ENCODE measurements at regions not wholly inside any gene's neighbourhood (a gene's known extent, or its start where the extent isn't known, plus 50 kb on each side); places are given as distances from the start of the nearest gene placed in this dataset.

DNA sequence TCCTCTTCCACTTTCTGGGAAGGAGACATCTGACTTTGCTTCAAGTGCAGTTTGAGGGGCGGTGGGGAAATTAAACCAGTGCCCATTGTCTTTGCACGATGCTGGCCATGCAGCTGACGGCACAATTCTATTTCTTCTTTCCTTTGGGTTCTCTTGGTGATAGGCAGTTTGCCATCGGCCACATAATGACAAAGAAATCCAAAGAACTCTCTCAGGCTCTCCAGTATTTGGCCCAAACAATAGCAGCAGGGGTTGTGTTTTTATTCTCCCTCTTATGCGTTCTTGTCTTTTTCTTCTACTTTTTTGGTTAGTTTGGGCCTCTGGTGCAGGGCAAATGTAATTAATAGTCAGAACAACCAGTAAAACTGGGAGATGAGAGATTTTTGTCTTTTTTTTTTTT, 147.0 kb downstream of the EMX2 start:
- WGBS, 2 donors: 48 to 57% methylated on average over 5 of the region's 5 CpGs
- Histone ChIP-seq H3K4me1 (peaks cover 0 to 7% (median 5%) of the 10 kb centered on the region in 3 donors), H3K36me3 (no peaks in the 10 kb centered on the region), H3K27me3 (peaks cover 0 to 20% (median 0%) of the 10 kb centered on the region in 4 donors), H3K9me3 (no peaks in the 10 kb centered on the region), H3K4me3 (no peak overlapping the region), H3K27ac (no peak overlapping the region)
- no peak for DNase-seq
- TF ChIP-seq, protein P1, sequence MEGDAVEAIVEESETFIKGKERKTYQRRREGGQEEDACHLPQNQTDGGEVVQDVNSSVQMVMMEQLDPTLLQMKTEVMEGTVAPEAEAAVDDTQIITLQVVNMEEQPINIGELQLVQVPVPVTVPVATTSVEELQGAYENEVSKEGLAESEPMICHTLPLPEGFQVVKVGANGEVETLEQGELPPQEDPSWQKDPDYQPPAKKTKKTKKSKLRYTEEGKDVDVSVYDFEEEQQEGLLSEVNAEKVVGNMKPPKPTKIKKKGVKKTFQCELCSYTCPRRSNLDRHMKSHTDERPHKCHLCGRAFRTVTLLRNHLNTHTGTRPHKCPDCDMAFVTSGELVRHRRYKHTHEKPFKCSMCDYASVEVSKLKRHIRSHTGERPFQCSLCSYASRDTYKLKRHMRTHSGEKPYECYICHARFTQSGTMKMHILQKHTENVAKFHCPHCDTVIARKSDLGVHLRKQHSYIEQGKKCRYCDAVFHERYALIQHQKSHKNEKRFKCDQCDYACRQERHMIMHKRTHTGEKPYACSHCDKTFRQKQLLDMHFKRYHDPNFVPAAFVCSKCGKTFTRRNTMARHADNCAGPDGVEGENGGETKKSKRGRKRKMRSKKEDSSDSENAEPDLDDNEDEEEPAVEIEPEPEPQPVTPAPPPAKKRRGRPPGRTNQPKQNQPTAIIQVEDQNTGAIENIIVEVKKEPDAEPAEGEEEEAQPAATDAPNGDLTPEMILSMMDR (IDR thresholded peaks at IDR 0.05): no peak
- TF ChIP-seq POLR2A (IDR thresholded peaks at IDR 0.05): no peak
- intact Hi-C loops (cut with DNase I): no loop called here

DNA sequence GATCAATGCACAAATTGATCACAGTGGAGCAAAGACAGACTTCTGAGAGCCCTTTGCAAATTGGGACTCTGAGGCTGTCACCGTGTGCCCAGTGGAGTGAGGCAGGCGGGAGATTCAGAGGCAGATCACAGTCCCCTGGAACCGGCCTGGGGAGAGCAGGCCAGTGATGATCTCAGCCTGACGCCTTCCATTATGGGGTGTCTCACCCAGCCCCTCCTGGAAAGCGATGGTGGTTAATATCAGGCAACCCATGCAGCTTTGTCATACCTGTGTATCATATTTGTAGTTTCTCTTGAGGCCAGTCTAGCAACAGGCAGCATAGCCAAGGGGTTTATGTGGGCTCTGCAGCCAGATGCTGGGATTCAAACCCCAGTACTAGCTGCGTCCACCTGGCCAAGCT, 147.8 kb downstream of the EMX2 start:
- peaks cover 0 to 26% (median 0%) of the 10 kb centered on the region in 4 donors for H3K27me3 ChIP-seq
- WGBS, 2 donors: 71 to 77% methylated on average over 5 to 6 of the region's 6 CpGs

DNA sequence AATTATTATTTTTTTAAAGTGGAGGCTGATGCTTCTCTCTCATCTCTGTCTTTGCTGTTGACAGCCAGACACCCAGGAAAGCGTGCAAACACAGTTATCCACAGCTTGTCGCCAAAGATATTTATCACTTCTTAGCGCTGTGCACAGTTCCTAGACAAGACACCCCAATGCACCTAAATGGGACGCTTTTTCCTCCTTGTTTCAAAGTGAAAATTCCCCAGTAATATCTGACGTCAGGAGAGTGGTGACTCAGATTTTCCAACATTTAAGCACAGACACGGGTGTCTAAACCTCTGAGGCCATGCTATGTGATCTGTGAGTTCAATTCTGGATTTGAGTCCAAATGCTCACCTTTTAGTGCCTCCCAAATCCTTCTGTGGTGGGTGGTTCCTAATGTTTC, 151.6 kb downstream of the EMX2 start:
- no peaks in the 10 kb centered on the region for H3K36me3 ChIP-seq
- DNase-seq: no peak
- WGBS, 2 donors: 67 to 71% methylated on average over 5 to 6 of the region's 6 CpGs
- no peak overlapping the region for H3K27ac ChIP-seq
- H3K4me1 ChIP-seq: no peaks in the 10 kb centered on the region
- intact Hi-C loops (cut with DNase I): no loop called here
- no peak for TF ChIP-seq POLR2A (IDR thresholded peaks at IDR 0.05)
- TF ChIP-seq, protein P1 (IDR thresholded peaks at IDR 0.05): no peak
- no peaks in the 10 kb centered on the region for H3K9me3 ChIP-seq
- H3K4me3 ChIP-seq: no peak overlapping the region
- H3K27me3 ChIP-seq: peaks cover 0 to 18% (median 0%) of the 10 kb centered on the region in 4 donors

More for the DNA sequence above, 147.8 kb downstream of the EMX2 start:
- H3K4me1 ChIP-seq: no peaks in the 10 kb centered on the region
- intact Hi-C loops (cut with DNase I): no loop called here
- no peak for DNase-seq
- no peak overlapping the region for H3K27ac ChIP-seq
- H3K36me3 ChIP-seq: no peaks in the 10 kb centered on the region
- H3K9me3 ChIP-seq: no peaks in the 10 kb centered on the region
- H3K4me3 ChIP-seq: no peak overlapping the region
- TF ChIP-seq, protein P1 (IDR thresholded peaks at IDR 0.05): no peak
- TF ChIP-seq POLR2A (IDR thresholded peaks at IDR 0.05): no peak

DNA sequence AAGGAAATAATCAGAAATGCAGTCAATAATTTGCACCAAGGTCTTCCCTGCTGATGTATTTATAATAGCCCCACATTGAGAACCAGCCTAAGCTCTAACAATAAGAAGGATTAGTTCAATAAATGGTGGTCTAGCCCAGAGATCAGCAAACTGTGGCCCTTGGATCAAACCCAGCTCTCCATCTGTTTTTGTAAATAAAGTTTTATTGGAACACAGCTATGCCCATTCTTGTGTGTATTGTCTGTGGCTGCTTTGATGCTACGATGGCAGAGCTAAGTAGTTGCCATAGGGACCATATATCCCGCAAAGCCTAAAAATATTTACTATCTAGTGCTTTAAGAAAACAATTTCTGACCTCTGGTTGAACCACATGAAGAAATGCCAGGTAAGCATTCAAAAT, 154.9 kb downstream of the EMX2 start:
- TF ChIP-seq, protein P1 (IDR thresholded peaks at IDR 0.05): no peak
- no peak for TF ChIP-seq POLR2A (IDR thresholded peaks at IDR 0.05)
- Histone ChIP-seq H3K4me3 (no peak overlapping the region), H3K27ac (no peak overlapping the region), H3K27me3 (peaks cover 0 to 18% (median 0%) of the 10 kb centered on the region in 4 donors), H3K36me3 (no peaks in the 10 kb centered on the region), H3K9me3 (no peaks in the 10 kb centered on the region), H3K4me1 (no peaks in the 10 kb centered on the region)
- 51 to 78% methylated on average over 2 of the region's 2 CpGs for WGBS, 2 donors
- intact Hi-C loops (cut with DNase I): no loop called here
- DNase-seq: no peak

DNA sequence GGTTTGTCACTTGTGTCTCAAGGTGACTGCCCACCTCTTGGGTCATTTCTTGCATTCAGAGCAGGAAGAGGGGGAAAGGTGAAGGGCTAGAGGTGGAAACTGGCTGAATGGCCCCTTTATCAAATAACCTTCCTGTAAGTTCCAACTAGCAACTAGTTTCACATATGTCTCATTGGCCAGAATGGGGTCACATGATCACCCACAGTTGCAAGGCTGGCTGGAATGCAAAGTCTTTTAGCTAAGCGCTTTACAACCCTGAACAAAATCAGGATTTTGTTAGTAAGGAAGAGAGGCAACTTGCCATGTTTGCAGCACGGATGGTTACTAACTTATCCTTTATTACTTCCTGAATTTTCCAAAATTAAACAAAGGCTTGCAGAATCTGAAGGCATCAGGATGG, 156.3 kb downstream of the EMX2 start:
- no peaks in the 10 kb centered on the region for H3K4me1 ChIP-seq
- intact Hi-C loops (cut with DNase I): no loop called here
- H3K36me3 ChIP-seq: no peaks in the 10 kb centered on the region
- H3K9me3 ChIP-seq: no peaks in the 10 kb centered on the region
- TF ChIP-seq, protein P1 (IDR thresholded peaks at IDR 0.05): no peak
- no peak for TF ChIP-seq POLR2A (IDR thresholded peaks at IDR 0.05)
- H3K27ac ChIP-seq: no peak overlapping the region
- H3K27me3 ChIP-seq: peaks cover 0 to 13% (median 0%) of the 10 kb centered on the region in 4 donors
- no peak for DNase-seq
- no peak overlapping the region for H3K4me3 ChIP-seq
- 67% methylated on average over 2 of the region's 2 CpGs for WGBS, 2 donors

All from esophagus squamous epithelium (tissue), 5 donors.